Gastrocnemius medialis (tissue), 4 donors: ENCODE measurements at regions not wholly inside any gene's neighbourhood (a gene's known extent, or its start where the extent isn't known, plus 50 kb on each side); places are given as distances from the start of the nearest gene placed in this dataset.

ENCODE experiments used
- ATAC-seq, 2 donors: fragments of 150-250 bp; one replicate each; pipeline ENCODE4 v1.9.1; 2016
- DNase-seq, 2 donors: peaks; one replicate each; pipeline ENCODE4 v3.0.0-alpha.2; 2019
- H3K27ac ChIP-seq, 4 donors: fragments of 200-600 bp; sonication (generic); 1 replicate in 1 of 4; 2 replicates in 3 of 4; pipeline ENCODE4 v1.5.1; 2016 to 2018; ENCODE audit warnings: mild to moderate bottlenecking in 2 of 4, moderate library complexity in 1 of 4
- H3K27me3 ChIP-seq, 3 donors: fragments of 200-600 bp; sonication (generic) in 2 of 3; 1 replicate in 1 of 3; 2 replicates in 2 of 3; pipeline versions ENCODE4 v1.5.1 to v1.6.0; 2016 to 2019; ENCODE audit warnings: mild to moderate bottlenecking in 1 of 3, moderate library complexity in 1 of 3
- H3K36me3 ChIP-seq, 2 donors: fragments of 200-600 bp; sonication (generic) in 1 of 2; one replicate each; pipeline ENCODE4 v1.5.1; 2017 to 2018
- H3K4me1 ChIP-seq, 2 donors: fragments of 200-600 bp; sonication (generic) in 1 of 2; one replicate each; pipeline ENCODE4 v1.5.1; 2016 to 2017; ENCODE audit warnings: mild to moderate bottlenecking in 2 of 2
- H3K4me3 ChIP-seq, 4 donors: fragments of 200-600 bp; sonication (generic) in 3 of 4; 1 replicate in 1 of 4; 2 replicates in 3 of 4; pipeline ENCODE4 v1.5.1; 2016 to 2019; ENCODE audit warnings: mild to moderate bottlenecking in 2 of 4
- H3K9me3 ChIP-seq, 3 donors: fragments of 200-600 bp; sonication (generic) in 2 of 3; 1 replicate in 1 of 3; 2 replicates in 2 of 3; pipeline ENCODE4 v1.5.1; 2016 to 2019
- POLR2A ChIP-seq, 2 donors: fragments of 450-650 bp; IDR thresholded peaks; one replicate each; pipeline ENCODE4 v1.6.1; 2017; ENCODE audit warnings: antibody characterized with exemption in 2 of 2, mild to moderate bottlenecking in 2 of 2, moderate library complexity in 2 of 2
- in situ Hi-C, 4 donors: fragments of 200-750 bp; cut with MboI; loops; one replicate each; pipeline versions ENCODE4 v1.15.0 to v1.8.0; 2017; ENCODE audit warnings: low sequenced_read_pairs in 4 of 4
- intact Hi-C: fragments of 100-400 bp; cut with DNase I; formaldehyde crosslinking; loops from one replicate; pipeline ENCODE4 v1.15.1; 2023; ENCODE audit warnings: low total_unique reads
- TF ChIP-seq, protein P1 (sequence below), 5 experiments: fragments of 450-650 bp in 3 of 5; fragments of 200-600 bp in 2 of 5; sonication (generic) in 2 of 5; IDR thresholded peaks in 4 of 5; conservative IDR thresholded peaks in 1 of 5; 1 replicate in 4 of 5; 2 replicates in 1 of 5; pipeline ENCODE4 v1.5.1; 2016 to 2019; ENCODE audit warnings: antibody characterized with exemption in 5 of 5, mild to moderate bottlenecking in 3 of 5, moderate library complexity in 3 of 5

DNA sequence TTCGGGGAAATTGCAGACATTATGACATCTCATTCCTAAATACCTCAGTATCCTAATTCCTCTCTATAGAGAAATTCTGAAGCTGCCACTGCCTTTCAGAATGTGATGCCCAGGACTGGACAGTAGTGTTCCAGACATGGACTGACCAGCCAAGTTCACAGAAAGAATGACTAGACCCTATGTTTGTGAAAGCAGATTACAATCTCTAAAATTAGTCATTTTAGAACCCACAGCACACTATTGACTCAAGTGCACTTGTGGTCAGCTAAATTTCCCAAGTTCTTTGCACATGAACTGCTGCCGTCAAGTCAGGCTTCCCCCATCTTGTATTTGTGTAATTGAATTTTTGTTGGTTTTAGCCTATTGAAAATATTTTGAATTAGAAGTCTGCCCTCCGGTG, 81.0 kb upstream of the ESX1 start:
- H3K36me3 ChIP-seq = no peaks in the 10 kb centered on the region
- DNase-seq (no peak), ATAC-seq (no peak)
- in situ Hi-C loops (no loop called here), intact Hi-C loops (no loop called here)
- H3K4me3 ChIP-seq = no peak overlapping the region
- TF ChIP-seq, protein P1, sequence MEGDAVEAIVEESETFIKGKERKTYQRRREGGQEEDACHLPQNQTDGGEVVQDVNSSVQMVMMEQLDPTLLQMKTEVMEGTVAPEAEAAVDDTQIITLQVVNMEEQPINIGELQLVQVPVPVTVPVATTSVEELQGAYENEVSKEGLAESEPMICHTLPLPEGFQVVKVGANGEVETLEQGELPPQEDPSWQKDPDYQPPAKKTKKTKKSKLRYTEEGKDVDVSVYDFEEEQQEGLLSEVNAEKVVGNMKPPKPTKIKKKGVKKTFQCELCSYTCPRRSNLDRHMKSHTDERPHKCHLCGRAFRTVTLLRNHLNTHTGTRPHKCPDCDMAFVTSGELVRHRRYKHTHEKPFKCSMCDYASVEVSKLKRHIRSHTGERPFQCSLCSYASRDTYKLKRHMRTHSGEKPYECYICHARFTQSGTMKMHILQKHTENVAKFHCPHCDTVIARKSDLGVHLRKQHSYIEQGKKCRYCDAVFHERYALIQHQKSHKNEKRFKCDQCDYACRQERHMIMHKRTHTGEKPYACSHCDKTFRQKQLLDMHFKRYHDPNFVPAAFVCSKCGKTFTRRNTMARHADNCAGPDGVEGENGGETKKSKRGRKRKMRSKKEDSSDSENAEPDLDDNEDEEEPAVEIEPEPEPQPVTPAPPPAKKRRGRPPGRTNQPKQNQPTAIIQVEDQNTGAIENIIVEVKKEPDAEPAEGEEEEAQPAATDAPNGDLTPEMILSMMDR (IDR thresholded peaks at IDR 0.05 in 4 of 5, conservative IDR thresholded peaks at IDR 0.05 in 1 of 5) = no peak
- TF ChIP-seq POLR2A (IDR thresholded peaks at IDR 0.05) = no peak
- no peaks in the 10 kb centered on the region for H3K4me1 ChIP-seq
- no peaks in the 10 kb centered on the region for H3K9me3 ChIP-seq
- H3K27me3 ChIP-seq = peaks cover 0 to 5% (median 0%) of the 10 kb centered on the region in 3 donors
- H3K27ac ChIP-seq = no peak overlapping the region

GRCh38 chrX:104334971-104335370, 80.2 kb upstream of the ESX1 start:
- no peak for DNase-seq
- Histone ChIP-seq H3K27me3 (peaks cover 0 to 5% (median 0%) of the 10 kb centered on the region in 3 donors), H3K4me3 (no peak overlapping the region), H3K9me3 (no peaks in the 10 kb centered on the region), H3K27ac (no peak overlapping the region), H3K36me3 (no peaks in the 10 kb centered on the region), H3K4me1 (no peaks in the 10 kb centered on the region)
- ATAC-seq = no peak
- no peak for TF ChIP-seq POLR2A (IDR thresholded peaks at IDR 0.05)
- TF ChIP-seq, protein P1 (IDR thresholded peaks at IDR 0.05 in 4 of 5, conservative IDR thresholded peaks at IDR 0.05 in 1 of 5) = no peak
- intact Hi-C loops (no loop called here), in situ Hi-C loops (no loop called here)

DNA sequence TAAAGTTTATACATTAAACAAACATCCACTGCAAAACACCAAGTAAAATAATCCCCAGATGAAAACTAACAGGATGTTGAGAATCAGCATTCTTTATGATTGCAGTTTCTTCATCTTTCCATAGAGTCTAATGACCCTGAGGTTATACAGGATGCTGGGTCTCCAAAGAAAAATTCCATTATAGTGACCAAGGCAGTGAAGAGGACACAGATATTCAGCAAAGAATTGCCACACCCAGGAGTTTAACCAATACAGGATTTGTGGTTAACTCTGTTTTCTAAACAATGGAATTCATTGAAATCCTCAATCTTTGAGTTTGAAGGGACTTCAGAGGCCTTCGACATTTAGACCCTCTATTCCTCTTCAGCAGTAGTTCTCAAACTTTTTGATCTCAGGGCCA, 76.2 kb upstream of the ESX1 start:
- H3K27ac ChIP-seq = no peak overlapping the region
- no peak for TF ChIP-seq POLR2A (IDR thresholded peaks at IDR 0.05)
- TF ChIP-seq, protein P1 (IDR thresholded peaks at IDR 0.05 in 4 of 5, conservative IDR thresholded peaks at IDR 0.05 in 1 of 5) = no peak
- intact Hi-C loops (no loop called here), in situ Hi-C loops (no loop called here)
- peaks cover 0 to 5% (median 0%) of the 10 kb centered on the region in 3 donors for H3K27me3 ChIP-seq
- H3K36me3 ChIP-seq = no peaks in the 10 kb centered on the region
- no peaks in the 10 kb centered on the region for H3K9me3 ChIP-seq
- no peaks in the 10 kb centered on the region for H3K4me1 ChIP-seq
- ATAC-seq = no peak
- no peak for DNase-seq
- no peak overlapping the region for H3K4me3 ChIP-seq

DNA sequence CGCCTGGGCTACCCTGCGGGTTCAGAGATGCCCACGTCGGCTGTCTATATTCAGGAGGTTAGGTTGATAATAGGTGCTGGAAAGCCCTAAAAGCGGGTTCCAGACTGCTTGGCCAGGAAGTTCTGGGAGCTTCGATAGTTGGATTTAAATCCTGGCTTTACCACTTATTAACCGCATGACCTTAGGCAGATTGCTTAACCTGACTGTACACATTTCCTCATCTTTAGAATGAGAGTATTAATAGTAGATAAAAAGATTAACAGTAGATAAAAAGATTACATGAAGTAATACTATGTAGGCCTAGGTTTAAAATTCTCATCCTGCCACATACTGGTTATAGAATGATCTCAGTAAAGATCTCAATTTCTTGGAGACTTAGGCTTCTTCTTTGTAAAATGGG, 75.0 kb upstream of the ESX1 start:
- H3K4me3 ChIP-seq = no peak overlapping the region
- H3K27me3 ChIP-seq = peaks cover 0 to 8% (median 0%) of the 10 kb centered on the region in 3 donors
- no peak for ATAC-seq
- no peaks in the 10 kb centered on the region for H3K4me1 ChIP-seq
- H3K36me3 ChIP-seq = no peaks in the 10 kb centered on the region
- no peak overlapping the region for H3K27ac ChIP-seq
- TF ChIP-seq, protein P1 (IDR thresholded peaks at IDR 0.05 in 4 of 5, conservative IDR thresholded peaks at IDR 0.05 in 1 of 5) = no peak
- no peak for TF ChIP-seq POLR2A (IDR thresholded peaks at IDR 0.05)
- intact Hi-C loops (no loop called here), in situ Hi-C loops (no loop called here)
- no peaks in the 10 kb centered on the region for H3K9me3 ChIP-seq
- no peak for DNase-seq

GRCh38 chrX:104325213-104325585, 70.5 kb upstream of the ESX1 start:
- H3K36me3 ChIP-seq = no peaks in the 10 kb centered on the region
- DNase-seq (no peak), ATAC-seq (no peak)
- no peaks in the 10 kb centered on the region for H3K4me1 ChIP-seq
- TF ChIP-seq, protein P1 (IDR thresholded peaks at IDR 0.05 in 4 of 5, conservative IDR thresholded peaks at IDR 0.05 in 1 of 5) = no peak
- no peak for TF ChIP-seq POLR2A (IDR thresholded peaks at IDR 0.05)
- in situ Hi-C loops = no loop called here
- no peaks in the 10 kb centered on the region for H3K9me3 ChIP-seq
- no peak overlapping the region for H3K4me3 ChIP-seq
- intact Hi-C loops = no loop called here
- H3K27me3 ChIP-seq = peaks cover 0 to 2% (median 0%) of the 10 kb centered on the region in 3 donors
- no peak overlapping the region for H3K27ac ChIP-seq
